HFF-Myc (cell line): ENCODE measurements at regions not wholly inside any gene's neighbourhood (a gene's known extent, or its start where the extent isn't known, plus 50 kb on each side); places are given as distances from the start of the nearest gene placed in this dataset.

Experiments used
- DNase-seq: peaks from one replicate; pipeline ENCODE4 v3.0.0-alpha.2; 2011; ENCODE audit warnings: low read depth; ENCODE audit errors: extremely low read depth
- H3K4me3 ChIP-seq: replicated peaks from 2 replicates; pipeline ENCODE4 v1.5.1; 2011; ENCODE audit warnings: low read depth, mild to moderate bottlenecking, control low read depth, low read length
- TF ChIP-seq, protein P1 (sequence below): IDR thresholded peaks from 2 replicates; pipeline ENCODE4 v1.5.1; 2012; ENCODE audit warnings: mild to moderate bottlenecking, low read depth, low read length, control low read depth; ENCODE audit errors: missing control alignments

GRCh38 chr4:18227880-18228279 is 206.3 kb upstream of the LCORL start:
- no peak for DNase-seq
- no peak overlapping the region for H3K4me3 ChIP-seq
- TF ChIP-seq, protein P1, sequence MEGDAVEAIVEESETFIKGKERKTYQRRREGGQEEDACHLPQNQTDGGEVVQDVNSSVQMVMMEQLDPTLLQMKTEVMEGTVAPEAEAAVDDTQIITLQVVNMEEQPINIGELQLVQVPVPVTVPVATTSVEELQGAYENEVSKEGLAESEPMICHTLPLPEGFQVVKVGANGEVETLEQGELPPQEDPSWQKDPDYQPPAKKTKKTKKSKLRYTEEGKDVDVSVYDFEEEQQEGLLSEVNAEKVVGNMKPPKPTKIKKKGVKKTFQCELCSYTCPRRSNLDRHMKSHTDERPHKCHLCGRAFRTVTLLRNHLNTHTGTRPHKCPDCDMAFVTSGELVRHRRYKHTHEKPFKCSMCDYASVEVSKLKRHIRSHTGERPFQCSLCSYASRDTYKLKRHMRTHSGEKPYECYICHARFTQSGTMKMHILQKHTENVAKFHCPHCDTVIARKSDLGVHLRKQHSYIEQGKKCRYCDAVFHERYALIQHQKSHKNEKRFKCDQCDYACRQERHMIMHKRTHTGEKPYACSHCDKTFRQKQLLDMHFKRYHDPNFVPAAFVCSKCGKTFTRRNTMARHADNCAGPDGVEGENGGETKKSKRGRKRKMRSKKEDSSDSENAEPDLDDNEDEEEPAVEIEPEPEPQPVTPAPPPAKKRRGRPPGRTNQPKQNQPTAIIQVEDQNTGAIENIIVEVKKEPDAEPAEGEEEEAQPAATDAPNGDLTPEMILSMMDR = no peak

DNA sequence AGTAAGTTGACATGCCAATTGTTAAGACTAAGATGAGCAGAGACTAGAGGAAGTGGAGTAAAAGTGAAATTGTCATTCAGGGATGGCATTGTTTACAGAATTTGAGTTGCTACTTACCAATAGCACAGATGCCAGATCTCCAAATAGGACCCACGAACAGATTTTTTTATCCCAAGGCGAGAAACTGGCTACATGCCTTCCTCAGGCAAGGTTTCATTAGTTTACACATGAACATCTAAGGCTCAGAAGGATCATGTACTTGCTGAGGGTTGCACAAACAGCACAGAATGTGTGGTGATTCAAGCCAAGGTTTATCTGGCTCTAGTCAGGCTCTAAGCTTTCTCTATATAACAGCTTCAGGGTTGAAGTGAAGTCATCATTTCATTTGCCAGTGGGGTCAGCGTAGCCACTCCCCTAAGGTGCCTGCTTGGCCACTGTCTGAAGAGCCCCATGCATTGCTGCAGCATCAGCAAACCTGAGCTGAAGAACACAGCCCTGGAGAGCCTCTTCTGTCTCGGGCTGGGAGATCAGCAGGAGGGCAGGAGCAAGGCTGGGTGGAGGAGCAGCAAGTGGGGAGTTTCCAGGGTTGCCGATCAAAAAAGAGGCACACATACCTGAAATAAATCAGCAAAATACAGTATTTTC is 193.0 kb upstream of the LCORL start:
- no peak overlapping the region for H3K4me3 ChIP-seq
- no peak for DNase-seq
- TF ChIP-seq, protein P1 = no peak

GRCh38 chr4:18213576-18214198 is 192.1 kb upstream of the LCORL start:
- DNase-seq = no peak
- TF ChIP-seq, protein P1 = no peak
- no peak overlapping the region for H3K4me3 ChIP-seq

GRCh38 chr4:18209448-18209847 is 187.9 kb upstream of the LCORL start:
- H3K4me3 ChIP-seq = no peak overlapping the region
- DNase-seq = no peak
- TF ChIP-seq, protein P1 = no peak

DNA sequence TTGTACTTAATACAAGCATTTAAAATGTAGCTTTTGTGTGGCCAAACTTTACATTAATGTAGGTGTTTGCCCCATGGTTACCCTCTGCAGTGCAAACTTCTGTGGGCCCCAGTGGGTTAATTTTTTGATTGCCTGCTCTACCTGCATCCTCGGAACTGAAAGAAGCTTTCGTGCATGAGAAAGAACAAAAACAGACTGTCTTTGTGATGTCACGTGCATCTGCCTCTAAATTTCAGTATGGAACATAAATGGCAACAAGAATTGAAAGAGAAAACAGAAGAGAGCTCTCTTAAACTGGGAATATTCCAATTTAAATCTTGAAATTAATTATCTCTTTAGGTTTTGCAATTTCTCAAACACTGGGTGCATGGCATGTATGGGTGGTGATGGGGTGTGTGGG is 182.4 kb upstream of the LCORL start:
- no peak for DNase-seq
- no peak overlapping the region for H3K4me3 ChIP-seq
- TF ChIP-seq, protein P1 = no peak

GRCh38 chr4:18202486-18202885 is 180.9 kb upstream of the LCORL start:
- H3K4me3 ChIP-seq = no peak overlapping the region
- TF ChIP-seq, protein P1 = no peak
- DNase-seq = no peak
